CD14-positive monocyte (primary cell): ENCODE measurements at regions not wholly inside any gene's neighbourhood (a gene's known extent, or its start where the extent isn't known, plus 50 kb on each side); places are given as distances from the start of the nearest gene placed in this dataset.

ENCODE experiments used
- DNase-seq, 3 donors: peaks; one replicate each; pipeline ENCODE4 v3.0.0-alpha.2; 2011 to 2022
- H2AFZ ChIP-seq: 2 replicates; pipeline ENCODE4 v1.6.0; 2012; ENCODE audit warnings: mild to moderate bottlenecking, low read depth, low read length, inconsistent platforms; ENCODE audit not compliant: insufficient read depth, poor library complexity, severe bottlenecking
- H3K27ac ChIP-seq, 2 donors: 1 replicate in 1 of 2; 2 replicates in 1 of 2; pipeline ENCODE4 v1.5.1; 2012 to 2013; ENCODE audit warnings: low read length in 2 of 2, control low read depth in 1 of 2, inconsistent platforms in 1 of 2, low read depth in 1 of 2, mild to moderate bottlenecking in 1 of 2
- H3K27me3 ChIP-seq, 2 donors: one replicate each; pipeline versions ENCODE4 v1.6.0 to v1.6.1; 2011 to 2013; ENCODE audit warnings: low read length in 2 of 2; ENCODE audit not compliant: control insufficient read depth in 2 of 2, insufficient read depth in 2 of 2
- H3K36me3 ChIP-seq, 2 donors: replicated peaks in 1 of 2; 1 replicate in 1 of 2; 2 replicates in 1 of 2; pipeline versions ENCODE4 v1.5.1 to v1.6.1; 2012 to 2013; ENCODE audit warnings: low read length in 2 of 2, control low read depth in 1 of 2, inconsistent platforms in 1 of 2, mild to moderate bottlenecking in 1 of 2; ENCODE audit not compliant: insufficient read depth in 2 of 2, control insufficient read depth in 1 of 2
- H3K4me1 ChIP-seq, 2 donors: 1 replicate in 1 of 2; 2 replicates in 1 of 2; pipeline versions ENCODE4 v1.5.1 to v1.6.1; 2012 to 2013; ENCODE audit warnings: low read length in 2 of 2, control low read depth in 1 of 2, inconsistent platforms in 1 of 2, mild to moderate bottlenecking in 1 of 2, moderate library complexity in 1 of 2; ENCODE audit not compliant: insufficient read depth in 2 of 2, control insufficient read depth in 1 of 2
- H3K4me2 ChIP-seq: replicated peaks from 2 replicates; pipeline ENCODE3; 2012; ENCODE audit warnings: low read length, moderate library complexity, mild to moderate bottlenecking; ENCODE audit not compliant: poor library complexity, severe bottlenecking; ENCODE audit errors: extremely low read depth
- H3K4me3 ChIP-seq, 3 experiments: fragments of 200-600 bp in 1 of 3; sonication (generic) in 1 of 3; replicated peaks in 1 of 3; 1 replicate in 2 of 3; 2 replicates in 1 of 3; pipeline ENCODE4 v1.5.1; 2011 to 2013; ENCODE audit warnings: low read length in 3 of 3, mild to moderate bottlenecking in 3 of 3, control low read depth in 2 of 3, low read depth in 2 of 3, inconsistent platforms in 1 of 3, moderate library complexity in 1 of 3
- H3K79me2 ChIP-seq: 2 replicates; pipeline ENCODE4 v1.6.0; 2012; ENCODE audit warnings: mild to moderate bottlenecking, control low read depth, inconsistent platforms, low read length, moderate library complexity; ENCODE audit not compliant: insufficient read depth
- H3K9ac ChIP-seq: 2 replicates; pipeline ENCODE4 v1.6.0; 2017; ENCODE audit warnings: low read length, mild to moderate bottlenecking; ENCODE audit not compliant: insufficient read depth, poor library complexity, severe bottlenecking
- H3K9me3 ChIP-seq, 2 donors: replicated peaks in 1 of 2; 1 replicate in 1 of 2; 2 replicates in 1 of 2; pipeline versions ENCODE4 v1.5.1 to v1.6.1; 2012 to 2013; ENCODE audit warnings: low read length in 2 of 2, control low read depth in 1 of 2; ENCODE audit not compliant: control insufficient read depth in 1 of 2, insufficient read depth in 1 of 2
- H4K20me1 ChIP-seq: 2 replicates; pipeline ENCODE4 v1.6.0; 2012; ENCODE audit warnings: mild to moderate bottlenecking, low read length, control low read depth, moderate library complexity; ENCODE audit not compliant: insufficient read depth
- H3K27ac Mint-ChIP-seq, 7 donors: one replicate each; pipeline ENCODE4 v1.8.0; 2020; ENCODE audit warnings: mild to moderate bottlenecking in 7 of 7, mixed read lengths in 7 of 7, moderate library complexity in 6 of 7, inconsistent platforms in 2 of 7
- H3K27me3 Mint-ChIP-seq, 3 donors: one replicate each; pipeline ENCODE4 v1.8.0; 2021 to 2022; ENCODE audit warnings: low read depth in 3 of 3, mild to moderate bottlenecking in 3 of 3, mixed read lengths in 3 of 3, moderate library complexity in 3 of 3, inconsistent platforms in 1 of 3
- H3K36me3 Mint-ChIP-seq, 2 donors: one replicate each; pipeline ENCODE4 v1.8.0; 2020; ENCODE audit warnings: mixed read lengths in 2 of 2, inconsistent platforms in 1 of 2, mild to moderate bottlenecking in 1 of 2
- H3K4me1 Mint-ChIP-seq: one replicate; pipeline ENCODE4 v1.8.0; 2020; ENCODE audit warnings: mild to moderate bottlenecking, mixed read lengths
- H3K4me3 Mint-ChIP-seq, 2 donors: one replicate each; pipeline ENCODE4 v1.8.0; 2020; ENCODE audit warnings: mild to moderate bottlenecking in 2 of 2, mixed read lengths in 2 of 2, moderate library complexity in 1 of 2
- H3K9me3 Mint-ChIP-seq, 7 donors: one replicate each; pipeline ENCODE4 v1.8.0; 2020 to 2022; ENCODE audit warnings: mixed read lengths in 7 of 7, mild to moderate bottlenecking in 6 of 7, moderate library complexity in 6 of 7, inconsistent platforms in 2 of 7
- WGBS: methylation state at CpG from one replicate; pipeline ENCODE4 v1.1.5; 2013; ENCODE audit warnings: missing lambda C conversion rate; ENCODE audit not compliant: insufficient coverage; 5-methylcytosine and 5-hydroxymethylcytosine counted together
- intact Hi-C, 2 donors: fragments of 100-400 bp; cut with micrococcal nuclease; formaldehyde crosslinking; loops; one replicate each; pipeline versions ENCODE4 v1.15.0 to v1.15.1; 2023
- TF ChIP-seq, protein P1 (sequence below): fragments of 200-600 bp; IDR thresholded peaks from one replicate; pipeline ENCODE4 v1.8.0; 2022; ENCODE audit warnings: antibody characterized with exemption, mild to moderate bottlenecking

DNA sequence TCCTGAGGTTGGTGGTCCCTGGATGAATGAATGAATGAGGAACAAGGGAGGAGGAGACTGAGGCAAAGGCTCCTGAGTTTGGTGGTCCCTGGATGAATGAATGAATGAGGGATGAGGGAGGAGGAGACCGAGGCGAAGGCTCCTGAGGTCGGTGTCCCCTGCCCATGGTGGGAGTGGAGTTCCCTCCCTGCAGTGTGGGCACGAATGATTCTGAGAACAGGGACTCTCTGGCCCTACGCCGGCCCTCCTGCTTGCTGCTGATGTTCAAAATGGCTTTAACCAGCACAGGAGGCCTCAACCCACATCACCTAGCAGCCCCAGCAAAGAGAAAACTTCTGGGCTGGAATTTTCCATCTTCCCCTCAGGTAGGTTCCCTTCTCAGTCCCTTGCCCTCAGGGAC lies 377.8 kb downstream of the IRX2 start:
- no peak overlapping the region for H3K27ac Mint-ChIP-seq
- H3K4me2 ChIP-seq, result no peak overlapping the region
- H3K4me1 ChIP-seq, result no peaks in the 10 kb centered on the region
- H4K20me1 ChIP-seq, result no peaks in the 10 kb centered on the region
- H3K9me3 ChIP-seq, result peaks cover 22 to 58% of the 10 kb centered on the region in 2 donors
- H3K36me3 ChIP-seq, result no peaks in the 10 kb centered on the region
- H3K27me3 Mint-ChIP-seq, result peaks cover 0 to 2% (median 2%) of the 10 kb centered on the region in 3 donors
- H3K9ac ChIP-seq, result no peak overlapping the region
- H3K9me3 Mint-ChIP-seq, result peaks cover 12 to 47% (median 25%) of the 10 kb centered on the region in 7 donors
- intact Hi-C loops, result no loop called here
- no peak overlapping the region for H3K27ac ChIP-seq
- TF ChIP-seq, protein P1, sequence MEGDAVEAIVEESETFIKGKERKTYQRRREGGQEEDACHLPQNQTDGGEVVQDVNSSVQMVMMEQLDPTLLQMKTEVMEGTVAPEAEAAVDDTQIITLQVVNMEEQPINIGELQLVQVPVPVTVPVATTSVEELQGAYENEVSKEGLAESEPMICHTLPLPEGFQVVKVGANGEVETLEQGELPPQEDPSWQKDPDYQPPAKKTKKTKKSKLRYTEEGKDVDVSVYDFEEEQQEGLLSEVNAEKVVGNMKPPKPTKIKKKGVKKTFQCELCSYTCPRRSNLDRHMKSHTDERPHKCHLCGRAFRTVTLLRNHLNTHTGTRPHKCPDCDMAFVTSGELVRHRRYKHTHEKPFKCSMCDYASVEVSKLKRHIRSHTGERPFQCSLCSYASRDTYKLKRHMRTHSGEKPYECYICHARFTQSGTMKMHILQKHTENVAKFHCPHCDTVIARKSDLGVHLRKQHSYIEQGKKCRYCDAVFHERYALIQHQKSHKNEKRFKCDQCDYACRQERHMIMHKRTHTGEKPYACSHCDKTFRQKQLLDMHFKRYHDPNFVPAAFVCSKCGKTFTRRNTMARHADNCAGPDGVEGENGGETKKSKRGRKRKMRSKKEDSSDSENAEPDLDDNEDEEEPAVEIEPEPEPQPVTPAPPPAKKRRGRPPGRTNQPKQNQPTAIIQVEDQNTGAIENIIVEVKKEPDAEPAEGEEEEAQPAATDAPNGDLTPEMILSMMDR, result no peak
- no peaks in the 10 kb centered on the region for H3K4me1 Mint-ChIP-seq
- no peaks in the 10 kb centered on the region for H3K79me2 ChIP-seq
- no peak overlapping the region for H3K4me3 ChIP-seq
- DNase-seq, result no peak
- 91% methylated on average over 6 of the region's 6 CpGs for WGBS
- no peaks in the 10 kb centered on the region for H3K36me3 Mint-ChIP-seq
- no peak overlapping the region for H3K4me3 Mint-ChIP-seq
- H2AFZ ChIP-seq, result no peak overlapping the region
- H3K27me3 ChIP-seq, result no peaks in the 10 kb centered on the region

DNA sequence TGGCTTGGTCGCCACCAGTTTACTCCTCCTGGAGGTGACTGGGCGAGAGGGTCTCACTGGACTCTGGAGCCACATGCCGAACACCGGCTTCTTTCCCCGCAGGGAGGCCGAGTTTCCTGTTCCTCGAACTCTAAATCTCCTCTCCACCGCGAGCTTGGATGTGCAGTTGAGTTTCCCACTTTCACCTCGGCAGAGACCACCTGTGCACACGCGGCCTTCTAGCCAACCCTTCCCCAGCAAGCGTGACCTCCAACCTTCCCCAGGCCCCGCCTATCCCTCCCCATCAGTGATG lies 380.1 kb downstream of the IRX2 start:
- Mint-ChIP-seq H3K4me3 (no peak overlapping the region), H3K36me3 (no peaks in the 10 kb centered on the region), H3K4me1 (no peaks in the 10 kb centered on the region), H3K27ac (no peak overlapping the region), H3K9me3 (peaks cover 15 to 40% (median 30%) of the 10 kb centered on the region in 7 donors), H3K27me3 (peaks cover 0 to 2% (median 2%) of the 10 kb centered on the region in 3 donors)
- Histone ChIP-seq H3K4me2 (no peak overlapping the region), H3K27me3 (no peaks in the 10 kb centered on the region), H4K20me1 (no peaks in the 10 kb centered on the region), H3K9ac (no peak overlapping the region), H3K4me1 (no peaks in the 10 kb centered on the region), H2AFZ (no peak overlapping the region), H3K9me3 (peaks cover 37 to 74% of the 10 kb centered on the region in 2 donors), H3K27ac (no peak overlapping the region), H3K4me3 (no peak overlapping the region), H3K36me3 (no peaks in the 10 kb centered on the region), H3K79me2 (no peaks in the 10 kb centered on the region)
- DNase-seq, result no peak
- intact Hi-C loops, result no loop called here
- TF ChIP-seq, protein P1, result no peak
- WGBS, result 87% methylated on average over 14 of the region's 14 CpGs
